Activated T-helper 17 cell treated with anti-CD3 and anti-CD28 coated beads, Interleukin-2, amount 50 U/mL, for 72 hours (primary cell): ENCODE measurements at regions not wholly inside any gene's neighbourhood (a gene's known extent, or its start where the extent isn't known, plus 50 kb on each side); places are given as distances from the start of the nearest gene placed in this dataset.

ENCODE experiments used
- ATAC-seq: fragments of 150-1000 bp; cut with Tn5 transposase; replicated peaks from 2 replicates; pipeline ENCODE4 v1.10.0; 2021; ENCODE audit warnings: mild to moderate bottlenecking, moderate library complexity
- H3K27ac Mint-ChIP-seq: one replicate; pipeline ENCODE4 v1.8.0; 2022; ENCODE audit warnings: mixed read lengths
- H3K27me3 Mint-ChIP-seq: one replicate; pipeline ENCODE4 v1.8.0; 2022; ENCODE audit warnings: mixed read lengths
- H3K36me3 Mint-ChIP-seq: one replicate; pipeline ENCODE4 v1.8.0; 2022; ENCODE audit warnings: low read depth, mild to moderate bottlenecking, mixed read lengths
- H3K4me1 Mint-ChIP-seq: one replicate; pipeline ENCODE4 v1.8.0; 2022; ENCODE audit warnings: mixed read lengths
- H3K4me3 Mint-ChIP-seq: one replicate; pipeline ENCODE4 v1.8.0; 2022; ENCODE audit warnings: mild to moderate bottlenecking, mixed read lengths
- H3K9me3 Mint-ChIP-seq: one replicate; pipeline ENCODE4 v1.8.0; 2022; ENCODE audit warnings: mixed read lengths

GRCh38 chr7:26489906-26490639 lies 198.4 kb downstream of the SNX10 start:
- peaks cover 28% of the 10 kb centered on the region for H3K27me3 Mint-ChIP-seq
- no peaks in the 10 kb centered on the region for H3K36me3 Mint-ChIP-seq
- ATAC-seq = no peak
- no peak overlapping the region for H3K27ac Mint-ChIP-seq
- H3K4me1 Mint-ChIP-seq = no peaks in the 10 kb centered on the region
- H3K4me3 Mint-ChIP-seq = no peak overlapping the region
- no peaks in the 10 kb centered on the region for H3K9me3 Mint-ChIP-seq

GRCh38 chr7:26490640-26491624 lies 199.3 kb downstream of the SNX10 start:
- no peaks in the 10 kb centered on the region for H3K9me3 Mint-ChIP-seq
- H3K4me3 Mint-ChIP-seq = no peak overlapping the region
- H3K27ac Mint-ChIP-seq = no peak overlapping the region
- no peak for ATAC-seq
- peaks cover 33% of the 10 kb centered on the region for H3K27me3 Mint-ChIP-seq
- H3K36me3 Mint-ChIP-seq = no peaks in the 10 kb centered on the region
- H3K4me1 Mint-ChIP-seq = no peaks in the 10 kb centered on the region

GRCh38 chr7:26492816-26493215 lies 201.2 kb downstream of the SNX10 start:
- peaks cover 33% of the 10 kb centered on the region for H3K27me3 Mint-ChIP-seq
- no peaks in the 10 kb centered on the region for H3K36me3 Mint-ChIP-seq
- no peak for ATAC-seq
- no peaks in the 10 kb centered on the region for H3K4me1 Mint-ChIP-seq
- H3K27ac Mint-ChIP-seq = no peak overlapping the region
- no peak overlapping the region for H3K4me3 Mint-ChIP-seq
- no peaks in the 10 kb centered on the region for H3K9me3 Mint-ChIP-seq

- H3K9me3 Mint-ChIP-seq = no peaks in the 10 kb centered on the region
- no peak for ATAC-seq
- no peaks in the 10 kb centered on the region for H3K4me1 Mint-ChIP-seq
- no peak overlapping the region for H3K27ac Mint-ChIP-seq
- peaks cover 27% of the 10 kb centered on the region for H3K27me3 Mint-ChIP-seq
- H3K36me3 Mint-ChIP-seq = no peaks in the 10 kb centered on the region
- no peak overlapping the region for H3K4me3 Mint-ChIP-seq
These were observed 202.2 kb downstream of the SNX10 start for GRCh38 chr7:26493737-26494428.

GRCh38 chr7:26495569-26495968 lies 203.9 kb downstream of the SNX10 start:
- no peaks in the 10 kb centered on the region for H3K9me3 Mint-ChIP-seq
- ATAC-seq = no peak
- H3K36me3 Mint-ChIP-seq = no peaks in the 10 kb centered on the region
- no peak overlapping the region for H3K27ac Mint-ChIP-seq
- H3K4me1 Mint-ChIP-seq = no peaks in the 10 kb centered on the region
- H3K4me3 Mint-ChIP-seq = no peak overlapping the region
- peaks cover 17% of the 10 kb centered on the region for H3K27me3 Mint-ChIP-seq

DNA sequence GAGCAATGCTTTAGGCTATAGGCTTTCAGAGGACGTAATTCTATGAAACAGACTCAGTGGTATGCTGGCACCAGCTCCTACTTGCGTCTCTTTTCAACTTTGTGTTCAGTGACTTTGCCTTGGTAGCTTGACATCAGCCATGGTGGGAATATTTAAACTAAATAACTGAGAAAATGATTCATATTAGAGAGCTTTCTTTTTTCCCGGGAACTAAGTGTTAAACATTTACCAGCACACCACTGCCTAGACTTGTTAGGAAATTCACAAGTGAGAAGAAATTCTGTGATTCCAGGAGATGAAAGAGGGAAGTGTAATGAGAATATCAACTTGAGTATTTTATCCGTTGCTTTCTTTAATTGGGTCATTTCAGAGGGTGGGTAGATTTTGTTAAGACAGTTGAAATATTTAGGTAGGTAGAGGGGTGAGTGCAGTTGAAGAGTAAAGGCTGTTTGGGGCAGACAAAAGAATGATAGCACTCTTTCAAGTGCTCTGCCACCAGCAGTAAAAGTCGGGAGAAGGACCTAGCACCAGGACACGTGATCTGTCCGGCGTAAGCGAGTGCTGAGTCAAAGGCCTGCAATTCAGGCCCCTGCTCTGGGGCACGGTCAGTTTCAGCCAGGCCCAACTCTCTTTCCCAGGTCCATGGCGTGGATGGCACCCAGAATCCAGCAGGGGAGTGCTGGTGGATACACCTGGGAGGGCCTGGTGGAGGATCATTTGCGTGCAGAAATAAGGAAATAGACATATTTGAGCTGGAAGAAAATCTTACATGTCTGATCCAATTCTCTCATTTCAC lies 206.3 kb downstream of the SNX10 start:
- Mint-ChIP-seq H3K4me3 (no peak overlapping the region), H3K27ac (no peak overlapping the region), H3K9me3 (no peaks in the 10 kb centered on the region), H3K4me1 (no peaks in the 10 kb centered on the region), H3K36me3 (no peaks in the 10 kb centered on the region), H3K27me3 (peaks cover 15% of the 10 kb centered on the region)
- ATAC-seq = no peak

DNA sequence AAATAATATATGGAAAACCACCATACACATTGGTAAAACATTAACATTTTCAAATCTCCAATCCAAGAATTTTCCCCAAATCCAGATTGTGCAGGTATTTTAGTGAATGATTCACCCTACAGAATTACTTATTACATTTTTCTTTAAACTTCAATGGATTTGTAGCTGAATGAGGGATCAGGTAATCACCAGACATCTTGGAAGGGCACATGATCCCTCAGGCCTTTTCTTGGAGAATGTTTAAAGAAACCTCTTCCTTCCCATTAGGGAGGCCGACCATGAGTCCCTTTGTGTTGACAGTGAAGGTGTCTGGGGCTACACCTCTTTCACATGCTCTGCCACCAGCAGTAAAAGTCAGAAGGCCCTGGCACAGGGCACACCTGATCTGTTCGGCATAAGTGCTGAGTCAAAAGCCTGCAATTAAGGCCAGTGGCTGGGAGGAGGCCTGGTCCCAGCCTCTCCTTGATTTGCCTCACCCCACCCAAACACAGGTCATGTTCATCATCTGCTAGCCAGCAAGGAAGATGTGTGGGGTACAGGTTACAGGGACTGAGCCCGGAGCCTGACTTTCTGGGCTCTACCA lies 207.7 kb downstream of the SNX10 start:
- Mint-ChIP-seq H3K27ac (no peak overlapping the region), H3K27me3 (peaks cover 18% of the 10 kb centered on the region), H3K9me3 (no peaks in the 10 kb centered on the region), H3K4me1 (no peaks in the 10 kb centered on the region), H3K4me3 (no peak overlapping the region), H3K36me3 (no peaks in the 10 kb centered on the region)
- no peak for ATAC-seq

DNA sequence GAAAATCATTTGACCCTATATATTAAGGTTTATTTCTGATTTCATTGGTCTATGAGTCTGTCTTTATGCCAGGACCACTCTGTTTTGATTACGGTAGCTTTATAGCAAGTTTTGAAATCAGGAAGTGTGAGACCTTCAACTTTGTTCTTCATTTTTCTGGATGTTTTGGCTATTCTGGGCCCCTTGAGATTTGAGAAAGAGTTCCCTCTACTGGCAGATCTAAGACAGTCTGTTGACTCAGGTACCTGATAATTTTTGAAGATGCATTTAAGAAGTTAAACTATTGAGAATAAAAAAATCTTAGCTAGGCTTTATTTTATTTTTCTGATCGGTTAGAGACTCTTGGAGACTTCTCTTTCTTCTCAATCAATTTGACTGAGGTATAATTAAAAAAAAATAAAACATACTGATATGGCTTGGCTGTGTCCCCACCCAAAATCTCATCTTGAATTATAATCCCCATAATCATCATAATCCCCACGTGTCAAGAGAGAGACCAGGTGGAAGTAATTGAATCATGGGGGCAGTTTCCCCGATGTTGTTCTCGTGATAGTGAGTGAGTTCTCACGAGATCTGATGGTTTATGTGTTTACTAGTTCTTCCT lies 209.2 kb downstream of the SNX10 start:
- H3K27me3 Mint-ChIP-seq = peaks cover 11% of the 10 kb centered on the region
- peak; percentile 42 for ATAC-seq
- H3K27ac Mint-ChIP-seq = no peak overlapping the region
- no peaks in the 10 kb centered on the region for H3K9me3 Mint-ChIP-seq
- no peaks in the 10 kb centered on the region for H3K36me3 Mint-ChIP-seq
- H3K4me3 Mint-ChIP-seq = no peak overlapping the region
- no peaks in the 10 kb centered on the region for H3K4me1 Mint-ChIP-seq

DNA sequence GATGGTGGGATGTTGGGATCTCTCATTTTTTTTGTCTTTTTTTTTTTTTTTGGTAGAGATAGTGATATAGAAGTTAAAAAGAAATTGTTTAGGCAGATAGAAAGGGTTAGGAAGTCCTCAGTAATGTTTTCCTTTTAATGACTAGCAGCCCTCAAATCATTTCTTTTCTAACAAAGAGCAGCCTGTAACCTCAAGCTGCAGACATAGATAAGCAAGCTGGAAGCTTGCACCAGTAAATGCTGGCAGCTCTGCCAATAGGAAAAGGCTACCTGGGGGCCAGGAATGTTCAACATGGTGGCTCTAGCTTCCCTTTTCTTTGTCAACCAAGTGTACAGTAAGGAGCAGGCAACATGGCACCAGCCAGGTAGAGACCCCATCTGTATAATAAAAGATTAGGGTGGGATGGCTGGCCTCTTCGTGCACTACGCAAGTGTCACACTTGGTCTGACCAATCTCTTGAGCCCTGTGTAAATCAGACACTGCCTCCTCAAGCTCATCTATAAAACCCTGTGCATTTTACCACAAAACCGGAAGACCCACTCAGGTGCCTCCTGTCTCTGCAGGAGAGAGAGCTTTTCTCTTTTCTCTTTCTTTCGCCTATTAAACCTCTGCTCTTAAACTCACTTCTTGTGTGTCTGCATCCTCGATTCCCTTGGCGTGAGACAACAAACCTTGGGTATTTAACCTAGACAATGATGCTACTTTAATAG lies 212.9 kb downstream of the SNX10 start:
- Mint-ChIP-seq H3K9me3 (no peaks in the 10 kb centered on the region), H3K36me3 (no peaks in the 10 kb centered on the region), H3K4me1 (no peaks in the 10 kb centered on the region), H3K27ac (no peak overlapping the region), H3K27me3 (peaks cover 27% of the 10 kb centered on the region), H3K4me3 (no peak overlapping the region)
- no peak for ATAC-seq

- Mint-ChIP-seq H3K4me1 (no peaks in the 10 kb centered on the region), H3K4me3 (no peak overlapping the region), H3K9me3 (no peaks in the 10 kb centered on the region), H3K36me3 (no peaks in the 10 kb centered on the region), H3K27me3 (peaks cover 27% of the 10 kb centered on the region), H3K27ac (no peak overlapping the region)
- ATAC-seq = no peak
These were observed 214.5 kb downstream of the SNX10 start for GRCh38 chr7:26506196-26506595.

GRCh38 chr7:26507108-26507987 lies 215.7 kb downstream of the SNX10 start:
- H3K9me3 Mint-ChIP-seq = no peaks in the 10 kb centered on the region
- H3K27me3 Mint-ChIP-seq = peaks cover 27% of the 10 kb centered on the region
- no peaks in the 10 kb centered on the region for H3K36me3 Mint-ChIP-seq

DNA sequence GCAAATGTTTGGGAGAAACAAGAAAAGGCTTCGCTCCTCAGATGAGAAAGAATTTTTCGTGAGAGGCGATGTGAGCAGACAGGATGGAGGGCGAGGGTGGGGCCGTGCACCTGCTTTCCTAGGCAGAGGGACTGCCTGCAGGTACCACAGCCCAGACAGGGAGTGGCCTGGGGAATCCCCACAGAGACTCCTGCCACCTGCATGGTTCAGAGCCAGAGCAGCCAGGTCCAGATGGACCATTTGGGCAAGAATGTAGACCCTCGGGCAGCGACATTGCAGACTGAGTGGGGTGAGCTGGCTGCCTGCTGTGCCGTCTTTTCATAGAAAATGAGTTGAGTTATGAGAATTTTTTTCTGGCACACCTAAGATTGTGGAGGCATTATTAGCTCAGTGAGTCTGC lies 216.8 kb downstream of the SNX10 start:
- Mint-ChIP-seq H3K27me3 (peaks cover 23% of the 10 kb centered on the region), H3K36me3 (no peaks in the 10 kb centered on the region), H3K9me3 (no peaks in the 10 kb centered on the region), H3K27ac (no peak overlapping the region), H3K4me3 (no peak overlapping the region), H3K4me1 (no peaks in the 10 kb centered on the region)
- no peak for ATAC-seq

More at GRCh38 chr7:26507108-26507987, 215.7 kb downstream of the SNX10 start:
- Mint-ChIP-seq H3K27ac (no peak overlapping the region), H3K4me1 (no peaks in the 10 kb centered on the region), H3K4me3 (no peak overlapping the region)
- ATAC-seq = no peak
